GM18502 (cell line): ENCODE measurements at regions not wholly inside any gene's neighbourhood (a gene's known extent, or its start where the extent isn't known, plus 50 kb on each side); places are given as distances from the start of the nearest gene placed in this dataset.

Experiments used
- ATAC-seq: cut with Tn5 transposase; IDR thresholded peaks from one replicate; pipeline ENCODE4 v1.9.1; 2021; ENCODE audit warnings: mild to moderate bottlenecking; ENCODE audit not compliant: unreplicated experiment, poor library complexity

GRCh38 chr9:18327121-18327520, 146.8 kb upstream of the ADAMTSL1 start:
- no peak for ATAC-seq

GRCh38 chr9:18330401-18331309, 143.3 kb upstream of the ADAMTSL1 start:
- ATAC-seq: no peak

GRCh38 chr9:18331310-18331684, 142.7 kb upstream of the ADAMTSL1 start:
- no peak for ATAC-seq

GRCh38 chr9:18331808-18332209, 142.1 kb upstream of the ADAMTSL1 start:
- ATAC-seq: no peak

- ATAC-seq: no peak
Measured at GRCh38 chr9:18333157-18333556, 140.8 kb upstream of the ADAMTSL1 start.

GRCh38 chr9:18335825-18336224, 138.1 kb upstream of the ADAMTSL1 start:
- no peak for ATAC-seq

- no peak for ATAC-seq
Measured at GRCh38 chr9:18338042-18338441, 135.9 kb upstream of the ADAMTSL1 start.

- no peak for ATAC-seq
Measured at GRCh38 chr9:18343784-18344183, 130.2 kb upstream of the ADAMTSL1 start.

GRCh38 chr9:18346745-18347144, 127.2 kb upstream of the ADAMTSL1 start:
- ATAC-seq: no peak

- no peak for ATAC-seq
Measured at GRCh38 chr9:18347386-18348082, 126.4 kb upstream of the ADAMTSL1 start.

- ATAC-seq: no peak
Measured at GRCh38 chr9:18348083-18348475, 125.9 kb upstream of the ADAMTSL1 start.

- no peak for ATAC-seq
Measured at GRCh38 chr9:18349530-18349929, 124.4 kb upstream of the ADAMTSL1 start.

- no peak for ATAC-seq
Measured at GRCh38 chr9:18350036-18350435, 123.9 kb upstream of the ADAMTSL1 start.

GRCh38 chr9:18350995-18351595, 122.9 kb upstream of the ADAMTSL1 start:
- no peak for ATAC-seq

- no peak for ATAC-seq
Measured at GRCh38 chr9:18352711-18353110, 121.2 kb upstream of the ADAMTSL1 start.

- no peak for ATAC-seq
Measured at GRCh38 chr9:18353473-18353872, 120.5 kb upstream of the ADAMTSL1 start.

GRCh38 chr9:18357321-18357720, 116.6 kb upstream of the ADAMTSL1 start:
- ATAC-seq: no peak

- ATAC-seq: no peak
Measured at GRCh38 chr9:18358325-18358724, 115.6 kb upstream of the ADAMTSL1 start.

- ATAC-seq: no peak
Measured at GRCh38 chr9:18359335-18359734, 114.6 kb upstream of the ADAMTSL1 start.

- ATAC-seq: no peak
Measured at GRCh38 chr9:18360005-18360404, 113.9 kb upstream of the ADAMTSL1 start.

- ATAC-seq: no peak
Measured at GRCh38 chr9:18361646-18362045, 112.3 kb upstream of the ADAMTSL1 start.
